Immature natural killer cell (primary cell): ENCODE measurements at regions not wholly inside any gene's neighbourhood (a gene's known extent, or its start where the extent isn't known, plus 50 kb on each side); places are given as distances from the start of the nearest gene placed in this dataset.

Experiments used
- DNase-seq, 3 donors: peaks; one replicate each; pipeline ENCODE4 v3.0.0; 2022; ENCODE audit warnings: mixed read lengths in 1 of 3
- H3K27ac Mint-ChIP-seq, 6 donors: one replicate each; pipeline ENCODE4 v1.8.0; 2020; ENCODE audit warnings: mixed read lengths in 6 of 6, mild to moderate bottlenecking in 5 of 6, inconsistent platforms in 4 of 6, moderate library complexity in 3 of 6
- H3K27me3 Mint-ChIP-seq, 3 donors: one replicate each; pipeline ENCODE4 v1.8.0; 2020 to 2021; ENCODE audit warnings: low read depth in 3 of 3, mild to moderate bottlenecking in 3 of 3, mixed read lengths in 3 of 3, moderate library complexity in 3 of 3, inconsistent platforms in 1 of 3
- H3K36me3 Mint-ChIP-seq, 3 donors: one replicate each; pipeline ENCODE4 v1.8.0; 2020; ENCODE audit warnings: mixed read lengths in 3 of 3, inconsistent platforms in 2 of 3, mild to moderate bottlenecking in 2 of 3
- H3K4me1 Mint-ChIP-seq, 2 donors: one replicate each; pipeline ENCODE4 v1.8.0; 2020; ENCODE audit warnings: inconsistent platforms in 2 of 2, mild to moderate bottlenecking in 2 of 2, mixed read lengths in 2 of 2, moderate library complexity in 1 of 2
- H3K4me3 Mint-ChIP-seq, 5 donors: one replicate each; pipeline ENCODE4 v1.8.0; 2020; ENCODE audit warnings: mild to moderate bottlenecking in 5 of 5, mixed read lengths in 5 of 5, inconsistent platforms in 3 of 5, moderate library complexity in 3 of 5
- H3K9me3 Mint-ChIP-seq, 6 donors: one replicate each; pipeline ENCODE4 v1.8.0; 2020; ENCODE audit warnings: mild to moderate bottlenecking in 6 of 6, mixed read lengths in 6 of 6, inconsistent platforms in 4 of 6, moderate library complexity in 3 of 6

DNA sequence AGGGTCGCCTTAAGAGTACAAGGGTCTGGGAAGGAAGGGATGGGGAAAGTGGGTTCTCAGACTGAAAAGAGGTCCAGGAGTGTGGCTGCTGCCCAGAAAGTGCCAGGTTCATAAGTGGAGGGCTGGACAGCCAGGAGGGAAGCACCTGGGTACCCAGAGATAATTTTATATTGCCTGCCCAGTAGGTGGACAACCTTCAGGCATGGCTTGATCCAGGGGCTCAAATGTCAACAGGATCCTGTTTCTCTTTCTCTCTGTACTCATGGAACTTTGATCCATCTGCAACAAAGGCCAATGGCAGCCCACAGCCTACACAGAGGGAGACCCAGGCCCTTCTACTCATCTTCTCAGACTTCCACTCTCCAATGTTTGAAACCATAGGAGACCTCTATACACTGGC is 80.5 kb upstream of the GRK3 start:
- Mint-ChIP-seq H3K36me3 (peaks cover 21 to 46% (median 25%) of the 10 kb centered on the region in 3 donors), H3K27me3 (no peaks in the 10 kb centered on the region), H3K27ac (peak overlapping the region in 1 of 6 donors; percentile 69), H3K4me3 (no peak overlapping the region), H3K9me3 (no peaks in the 10 kb centered on the region), H3K4me1 (peaks cover 0 to 1% of the 10 kb centered on the region in 2 donors)
- DNase-seq: no peak

DNA sequence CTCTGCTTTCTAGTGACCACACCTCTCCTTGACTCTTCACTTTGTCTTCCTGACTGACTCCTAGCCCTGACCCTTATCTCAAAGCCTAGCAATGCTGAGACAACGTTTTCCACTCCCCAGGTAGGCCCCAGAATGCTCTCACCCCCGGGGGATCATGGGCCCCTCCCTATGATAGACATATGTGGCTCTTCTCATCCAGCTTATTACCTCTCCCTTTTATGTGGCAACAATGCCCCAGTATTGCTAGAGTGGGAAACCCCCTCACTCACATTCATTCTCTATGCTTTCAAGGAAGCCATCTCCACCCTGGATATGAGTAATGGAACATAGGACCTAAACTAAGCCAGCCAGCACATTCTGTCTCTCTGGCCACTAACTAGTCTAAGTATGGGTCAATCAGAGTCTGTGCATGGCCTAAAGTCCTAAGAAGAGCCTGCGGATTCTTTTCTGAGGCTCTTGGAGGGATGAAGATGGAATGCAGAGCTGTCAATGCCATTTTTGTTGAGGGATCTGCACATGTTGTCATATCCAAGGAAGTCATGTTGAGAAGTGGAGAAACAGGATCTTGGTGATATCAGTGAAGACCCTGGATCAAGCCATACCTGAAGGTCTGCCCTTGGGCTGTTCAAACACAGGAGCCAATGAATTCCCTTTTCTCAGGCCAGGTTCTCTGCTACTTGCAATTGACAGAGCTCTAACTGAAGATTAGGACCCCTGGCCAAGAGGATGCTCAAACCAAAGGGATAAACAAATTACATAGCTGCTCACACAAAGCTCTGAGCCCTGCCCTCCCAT is 79.8 kb upstream of the GRK3 start:
- H3K9me3 Mint-ChIP-seq: no peaks in the 10 kb centered on the region
- no peak overlapping the region for H3K4me3 Mint-ChIP-seq
- peaks cover 28 to 49% (median 29%) of the 10 kb centered on the region in 3 donors for H3K36me3 Mint-ChIP-seq
- H3K27ac Mint-ChIP-seq: no peak overlapping the region
- DNase-seq: no peak
- no peaks in the 10 kb centered on the region for H3K27me3 Mint-ChIP-seq
- peaks cover 0 to 1% of the 10 kb centered on the region in 2 donors for H3K4me1 Mint-ChIP-seq

DNA sequence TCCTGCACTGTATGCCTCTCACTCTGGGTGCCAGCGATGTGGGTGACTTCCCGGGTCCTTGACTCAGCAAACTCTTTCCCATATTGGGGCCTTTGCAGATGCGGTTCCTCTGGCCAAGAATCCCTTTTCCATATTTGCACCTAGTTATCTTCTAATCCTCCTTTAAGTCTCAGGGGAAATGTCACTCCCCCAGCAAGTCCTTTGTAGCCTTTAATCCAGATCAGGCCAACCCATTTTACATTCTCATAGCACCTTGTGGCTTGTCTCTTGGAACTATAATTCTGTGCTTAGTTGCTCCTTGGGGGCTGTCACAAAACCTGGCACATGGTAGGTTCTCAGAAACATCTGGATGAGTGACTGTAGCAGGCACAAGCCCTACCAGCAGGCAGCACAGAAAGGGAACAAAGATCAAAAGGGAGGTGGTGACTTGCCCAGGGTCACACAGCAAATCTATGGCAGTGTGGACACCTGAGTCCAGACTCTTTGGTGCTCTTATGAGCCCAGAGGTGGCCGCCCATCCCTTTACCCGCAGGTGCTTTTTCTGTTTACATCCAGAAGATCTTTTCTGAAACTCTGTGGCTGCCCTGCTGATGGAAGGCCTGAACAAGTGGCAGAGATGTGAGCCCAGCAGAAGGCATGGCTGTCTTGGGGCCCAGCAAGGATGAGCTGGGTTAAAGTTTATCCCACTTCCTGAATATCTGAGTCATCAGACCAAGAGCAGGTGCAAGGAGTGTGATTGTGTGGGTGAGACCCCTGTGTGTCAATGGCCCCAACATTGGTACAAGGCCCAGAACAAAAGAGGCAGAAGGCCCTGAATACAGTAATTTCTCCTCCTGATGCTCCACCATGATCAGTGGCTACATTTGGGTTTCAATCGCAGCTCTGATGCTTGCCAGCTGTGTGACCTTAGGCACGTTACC is 78.6 kb upstream of the GRK3 start:
- DNase-seq: no peak
- H3K4me1 Mint-ChIP-seq: peaks cover 0 to 1% of the 10 kb centered on the region in 2 donors
- peaks cover 33 to 57% (median 34%) of the 10 kb centered on the region in 3 donors for H3K36me3 Mint-ChIP-seq
- H3K4me3 Mint-ChIP-seq: no peak overlapping the region
- H3K27ac Mint-ChIP-seq: no peak overlapping the region
- no peaks in the 10 kb centered on the region for H3K9me3 Mint-ChIP-seq
- H3K27me3 Mint-ChIP-seq: no peaks in the 10 kb centered on the region

DNA sequence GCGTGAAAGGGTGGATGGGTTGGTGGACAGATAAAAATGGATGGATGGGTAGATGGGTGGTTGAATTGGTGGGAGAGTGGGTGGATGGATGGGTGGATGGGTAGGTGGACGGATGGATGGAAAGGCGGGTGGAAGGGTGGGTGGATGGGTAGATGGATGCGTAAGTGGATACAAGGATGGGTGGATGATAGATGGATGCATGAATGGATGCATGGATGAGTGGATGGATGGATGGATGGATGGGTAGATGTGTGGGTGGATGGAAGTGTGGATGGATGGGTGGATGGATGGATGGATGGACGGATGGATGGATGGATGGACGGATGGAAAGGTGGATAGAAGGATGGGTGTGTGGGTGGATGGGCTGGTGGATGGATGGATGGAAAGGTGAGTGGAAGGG is 77.0 kb upstream of the GRK3 start:
- Mint-ChIP-seq H3K27me3 (no peaks in the 10 kb centered on the region), H3K27ac (peak overlapping the region in 1 of 6 donors; percentile 14), H3K4me1 (peaks cover 0 to 1% of the 10 kb centered on the region in 2 donors), H3K9me3 (no peaks in the 10 kb centered on the region), H3K4me3 (no peak overlapping the region), H3K36me3 (peaks cover 28 to 47% (median 42%) of the 10 kb centered on the region in 3 donors)
- no peak for DNase-seq

DNA sequence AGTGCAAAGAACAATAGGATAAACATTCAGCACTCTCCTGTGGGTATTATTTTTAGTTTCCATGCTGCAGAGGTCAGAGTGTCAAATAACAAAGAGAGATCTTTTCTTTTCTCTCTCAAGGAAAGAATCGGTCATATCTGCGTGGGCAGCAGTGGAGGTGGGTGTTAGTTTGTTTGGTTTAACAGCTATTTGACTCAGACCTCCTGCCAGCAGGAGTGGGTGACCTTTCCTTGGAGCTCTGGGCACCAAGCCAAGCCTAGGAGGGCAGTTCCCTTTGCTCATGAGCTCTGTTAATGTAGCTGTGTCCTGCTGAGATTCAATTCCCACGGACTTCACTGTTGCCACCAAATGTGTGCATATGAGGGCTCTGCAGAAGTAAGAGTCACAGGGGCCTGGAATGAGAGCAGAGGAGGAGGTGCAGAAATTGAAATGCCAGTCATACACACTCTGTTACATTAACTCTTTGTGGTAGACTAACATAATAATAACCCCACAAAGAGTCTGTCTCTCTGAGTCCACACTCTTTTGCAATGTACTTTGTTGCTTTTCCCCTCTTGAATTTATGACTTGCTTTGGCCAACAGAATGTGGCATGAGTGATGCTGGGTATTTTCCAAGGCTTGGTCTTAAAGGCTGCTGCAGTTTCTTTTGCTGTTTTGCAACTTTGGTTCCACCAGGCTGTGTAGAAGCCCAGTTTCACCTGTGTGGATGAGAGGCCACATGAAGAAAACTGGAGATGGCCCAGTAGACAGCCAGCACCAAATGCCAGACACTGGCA is 76.0 kb upstream of the GRK3 start:
- Mint-ChIP-seq H3K9me3 (no peaks in the 10 kb centered on the region), H3K36me3 (peaks cover 29 to 45% (median 36%) of the 10 kb centered on the region in 3 donors), H3K27me3 (no peaks in the 10 kb centered on the region), H3K4me1 (peaks cover 0 to 1% of the 10 kb centered on the region in 2 donors), H3K4me3 (no peak overlapping the region), H3K27ac (peak overlapping the region in 1 of 6 donors; percentile 73)
- no peak for DNase-seq

DNA sequence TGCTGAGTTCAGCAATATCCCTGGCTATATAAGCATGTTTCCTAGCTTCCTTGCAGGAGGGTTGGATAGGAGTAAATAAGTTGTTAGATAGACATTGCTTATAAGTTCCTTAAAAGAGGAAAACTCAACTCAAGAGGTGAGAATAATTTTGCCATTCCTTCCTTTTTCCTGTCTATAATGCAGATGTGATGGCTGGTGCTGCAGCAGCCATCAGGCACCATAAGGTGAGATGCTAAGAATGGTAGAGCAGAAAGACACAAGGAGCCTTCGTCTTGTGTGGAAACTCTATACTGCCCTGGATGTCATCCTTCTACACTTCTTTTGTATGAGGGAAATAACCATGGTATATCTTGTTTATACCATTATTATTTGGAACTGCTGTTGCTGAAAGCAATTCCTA is 74.5 kb upstream of the GRK3 start:
- Mint-ChIP-seq H3K27me3 (no peaks in the 10 kb centered on the region), H3K4me1 (peaks cover 6 to 7% of the 10 kb centered on the region in 2 donors), H3K36me3 (peaks cover 24 to 36% (median 34%) of the 10 kb centered on the region in 3 donors), H3K9me3 (no peaks in the 10 kb centered on the region), H3K27ac (no peak overlapping the region), H3K4me3 (no peak overlapping the region)
- DNase-seq: no peak

DNA sequence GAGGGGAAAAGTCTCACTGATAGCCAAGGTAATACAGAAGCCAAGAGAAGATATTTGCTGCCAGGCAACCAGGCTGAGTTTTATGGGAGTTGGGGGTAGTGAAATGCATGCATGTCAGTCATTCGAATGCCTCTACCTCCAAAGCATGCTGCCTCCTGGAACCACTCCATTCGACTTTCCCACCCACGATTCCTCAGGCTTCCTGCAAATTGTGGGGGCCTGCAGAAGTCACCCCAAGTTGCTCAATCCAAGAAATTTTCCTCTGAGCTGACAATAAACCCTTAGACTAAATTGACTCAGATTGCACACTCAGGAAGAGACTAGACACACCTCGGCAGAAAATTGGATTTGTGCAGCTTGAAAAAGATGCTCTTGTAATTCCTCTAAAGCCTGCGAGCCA is 73.6 kb upstream of the GRK3 start:
- H3K9me3 Mint-ChIP-seq: no peaks in the 10 kb centered on the region
- H3K36me3 Mint-ChIP-seq: peaks cover 20 to 38% (median 30%) of the 10 kb centered on the region in 3 donors
- DNase-seq: no peak
- no peak overlapping the region for H3K27ac Mint-ChIP-seq
- peaks cover 7% of the 10 kb centered on the region in 2 donors for H3K4me1 Mint-ChIP-seq
- no peak overlapping the region for H3K4me3 Mint-ChIP-seq
- no peaks in the 10 kb centered on the region for H3K27me3 Mint-ChIP-seq

DNA sequence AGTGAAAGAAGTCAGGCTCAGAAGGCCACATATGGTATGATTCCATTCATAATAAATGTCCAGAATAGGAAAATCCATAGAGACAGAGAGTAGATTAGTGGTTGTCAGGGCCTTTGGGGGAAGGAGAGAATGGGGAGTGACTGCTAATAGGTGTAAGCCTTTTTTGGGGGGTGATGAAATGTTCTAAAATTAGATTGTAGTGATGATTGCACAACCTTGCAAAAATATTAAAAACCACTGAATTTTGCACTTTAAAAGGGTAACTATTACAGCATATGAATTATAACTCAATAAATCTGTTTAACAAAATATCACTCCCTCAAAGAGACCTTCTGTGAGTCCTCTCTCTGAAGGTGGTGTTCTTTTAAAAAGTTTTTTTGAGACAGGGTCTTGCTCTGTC is 72.3 kb upstream of the GRK3 start:
- no peaks in the 10 kb centered on the region for H3K9me3 Mint-ChIP-seq
- no peak overlapping the region for H3K27ac Mint-ChIP-seq
- H3K36me3 Mint-ChIP-seq: peaks cover 20 to 46% (median 25%) of the 10 kb centered on the region in 3 donors
- H3K4me3 Mint-ChIP-seq: no peak overlapping the region
- H3K27me3 Mint-ChIP-seq: no peaks in the 10 kb centered on the region
- H3K4me1 Mint-ChIP-seq: peaks cover 7% of the 10 kb centered on the region in 2 donors
- DNase-seq: no peak

DNA sequence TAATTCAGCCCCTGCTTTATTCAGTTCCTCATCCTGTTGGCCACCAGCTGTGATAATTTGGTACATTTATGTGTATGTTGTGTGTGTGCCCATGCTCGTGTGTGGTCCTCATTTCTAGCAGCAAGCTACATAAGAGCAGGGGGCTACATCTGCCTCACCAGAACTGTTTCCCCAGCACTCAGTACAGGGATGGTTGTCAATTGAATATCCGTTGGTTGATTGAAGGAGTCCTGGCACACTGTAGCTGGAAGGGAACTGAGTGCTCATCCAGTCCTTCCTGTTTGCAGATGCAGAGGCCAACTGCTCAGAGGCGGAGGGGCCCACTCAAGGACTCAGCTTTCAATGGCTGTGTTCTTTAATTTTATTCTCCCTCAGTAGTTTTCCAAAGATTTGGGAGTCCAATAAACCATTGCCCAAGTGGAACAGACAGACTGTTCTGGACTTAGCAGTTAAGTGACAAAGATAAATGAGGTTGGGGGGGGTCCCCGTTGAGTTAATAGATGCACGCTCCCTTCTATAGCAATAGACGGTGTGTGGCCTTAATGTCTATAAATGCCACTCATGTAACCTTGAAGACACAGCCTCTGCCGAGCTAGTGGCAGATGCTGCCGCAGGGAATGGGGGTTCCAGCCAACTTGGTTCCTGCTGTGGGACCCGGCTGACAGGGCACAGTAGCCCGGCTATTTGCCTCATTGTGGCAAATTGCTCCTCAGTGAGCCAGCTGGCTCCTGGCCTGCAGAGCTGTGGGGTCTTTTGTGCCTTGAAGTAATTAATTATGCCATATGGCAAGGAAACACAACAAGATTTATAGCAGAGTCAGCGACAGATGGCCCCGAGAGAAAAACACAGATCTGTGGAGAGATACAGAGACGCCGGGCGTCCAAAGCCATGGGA is 71.4 kb upstream of the GRK3 start:
- H3K9me3 Mint-ChIP-seq: no peaks in the 10 kb centered on the region
- H3K36me3 Mint-ChIP-seq: peaks cover 19 to 44% (median 25%) of the 10 kb centered on the region in 3 donors
- peaks cover 6 to 7% of the 10 kb centered on the region in 2 donors for H3K4me1 Mint-ChIP-seq
- no peaks in the 10 kb centered on the region for H3K27me3 Mint-ChIP-seq
- no peak for DNase-seq
- no peak overlapping the region for H3K27ac Mint-ChIP-seq
- H3K4me3 Mint-ChIP-seq: no peak overlapping the region

DNA sequence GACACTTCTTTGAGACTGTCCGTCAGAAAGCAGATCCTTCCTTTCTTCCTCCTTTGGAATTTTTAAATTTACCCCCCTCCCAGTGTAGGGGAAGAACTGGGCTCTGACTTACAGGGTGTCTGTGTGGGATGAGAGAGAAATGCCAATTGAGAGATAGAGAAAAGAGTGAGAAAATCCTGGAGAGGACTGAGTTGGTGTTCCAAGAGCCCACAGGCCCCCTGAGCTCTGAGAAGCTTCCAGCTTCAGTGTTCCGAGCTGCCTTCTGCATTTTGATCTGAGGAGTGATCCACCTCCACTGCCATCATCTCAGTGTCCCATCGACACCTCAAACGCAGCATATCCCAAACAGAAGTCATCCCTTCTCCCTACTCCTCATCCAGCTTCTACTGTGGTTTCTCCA is 70.7 kb upstream of the GRK3 start:
- no peaks in the 10 kb centered on the region for H3K9me3 Mint-ChIP-seq
- H3K4me1 Mint-ChIP-seq: peaks cover 5 to 7% of the 10 kb centered on the region in 2 donors
- H3K36me3 Mint-ChIP-seq: peaks cover 18 to 44% (median 25%) of the 10 kb centered on the region in 3 donors
- H3K27me3 Mint-ChIP-seq: no peaks in the 10 kb centered on the region
- H3K4me3 Mint-ChIP-seq: no peak overlapping the region
- no peak overlapping the region for H3K27ac Mint-ChIP-seq
- no peak for DNase-seq

DNA sequence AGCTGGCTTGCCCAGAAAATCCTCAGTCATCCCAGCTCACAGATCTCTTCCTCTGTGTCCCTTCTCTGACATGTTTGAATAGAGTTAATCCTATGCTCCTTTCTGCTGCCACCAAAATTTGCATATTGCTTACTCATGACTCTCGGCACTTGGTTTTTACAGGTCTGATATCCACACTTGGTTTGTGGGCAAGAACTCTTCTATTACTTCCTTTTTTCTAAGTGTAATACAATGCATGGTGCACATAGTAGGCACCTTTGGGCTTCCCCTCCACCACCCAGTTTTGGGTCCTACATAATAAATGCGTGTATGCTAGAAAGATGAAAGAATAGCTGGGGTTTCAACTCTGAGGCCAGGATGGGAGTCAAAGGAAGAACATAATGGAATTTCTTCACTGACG is 69.7 kb upstream of the GRK3 start:
- Mint-ChIP-seq H3K4me1 (peaks cover 5 to 7% of the 10 kb centered on the region in 2 donors), H3K36me3 (peaks cover 13 to 37% (median 19%) of the 10 kb centered on the region in 3 donors), H3K27me3 (no peaks in the 10 kb centered on the region), H3K27ac (peak overlapping the region in 2 of 6 donors; percentile 4 to 43), H3K9me3 (no peaks in the 10 kb centered on the region), H3K4me3 (peak overlapping the region in 1 of 5 donors; percentile 18)
- DNase-seq: no peak

DNA sequence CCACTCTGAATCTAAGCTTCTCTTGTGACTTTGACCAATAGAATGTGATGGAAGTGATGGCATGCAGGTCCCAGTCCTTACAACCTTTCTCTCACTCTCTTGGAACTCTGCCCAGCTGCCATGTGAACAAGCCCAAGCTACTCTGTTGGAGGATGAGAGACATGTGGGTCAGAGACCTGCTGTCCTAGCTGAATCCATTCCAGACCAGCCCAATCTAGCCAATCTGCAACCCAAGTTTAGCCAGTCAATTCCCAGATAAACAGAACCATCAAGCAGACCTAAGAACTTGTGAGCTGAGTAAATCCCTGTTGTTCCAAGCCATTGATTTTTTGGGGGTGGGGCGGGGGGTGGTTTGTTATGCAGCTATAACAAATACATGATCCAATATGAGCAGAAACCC is 69.2 kb upstream of the GRK3 start:
- H3K4me3 Mint-ChIP-seq: no peak overlapping the region
- no peaks in the 10 kb centered on the region for H3K27me3 Mint-ChIP-seq
- no peak overlapping the region for H3K27ac Mint-ChIP-seq
- peaks cover 5 to 7% of the 10 kb centered on the region in 2 donors for H3K4me1 Mint-ChIP-seq
- H3K36me3 Mint-ChIP-seq: peaks cover 8 to 32% (median 14%) of the 10 kb centered on the region in 3 donors
- DNase-seq: no peak
- no peaks in the 10 kb centered on the region for H3K9me3 Mint-ChIP-seq
